ENCODE measurements at regions not wholly inside any gene's neighbourhood (a gene's known extent, or its start where the extent isn't known, plus 50 kb on each side); places are given as distances from the start of the nearest gene placed in this dataset.
A peak's percentile ranks its signal among the peaks of the same experiment; 100 is the strongest.
"Not testable (repeated sequence)": the region's sequence is repeated elsewhere in the genome, so short reads cannot be mapped to it uniquely, and the experiment has no call there.

DNA sequence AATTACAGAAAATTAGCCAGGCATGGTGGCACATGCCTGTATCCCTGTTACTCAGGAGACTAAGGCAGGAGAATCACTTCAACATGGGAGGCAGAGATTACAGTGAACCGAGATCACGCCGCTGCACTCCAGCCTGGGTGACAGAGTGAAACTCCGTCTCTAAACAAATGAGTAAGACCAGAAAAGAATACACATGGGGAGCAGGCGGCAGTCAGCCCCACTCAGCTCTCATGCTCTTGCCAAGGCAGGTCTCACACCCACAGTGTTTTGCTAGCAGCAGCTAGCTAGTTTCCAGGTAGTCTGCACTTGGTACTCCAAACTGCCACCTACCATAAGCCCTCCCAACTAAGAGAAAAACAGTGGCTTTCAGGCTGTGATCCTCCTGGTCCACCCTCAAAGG is 722.3 kb upstream of the CTNND2 start:
- no peak for DNase-seq

DNA sequence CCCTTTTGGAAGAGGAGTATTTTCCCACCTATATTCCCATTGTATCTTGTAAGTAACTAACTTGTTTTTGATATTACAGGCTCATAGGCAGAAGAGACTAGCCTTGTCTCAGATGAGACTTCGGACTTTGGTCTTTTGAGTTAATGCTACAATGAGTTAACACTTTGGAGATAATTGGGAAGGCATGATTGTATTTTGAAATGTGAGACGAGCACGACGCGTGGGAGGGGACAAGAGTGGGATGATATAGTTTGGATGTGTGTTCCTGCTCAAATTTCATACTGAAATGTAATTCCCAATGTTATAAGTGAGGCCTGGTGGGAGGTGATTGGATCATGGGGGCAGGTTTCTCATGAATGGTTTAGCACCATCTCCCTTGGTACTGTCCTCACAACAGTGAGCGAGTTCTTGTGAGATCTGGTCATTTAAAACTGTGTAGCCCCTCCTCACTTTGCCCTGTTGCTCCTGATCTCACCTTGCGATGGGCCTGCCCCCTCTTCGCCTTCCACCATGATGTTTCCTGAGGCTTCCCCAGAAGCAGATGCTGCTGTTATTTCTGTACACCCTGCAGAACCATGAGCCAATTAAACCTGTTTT is 721.5 kb upstream of the CTNND2 start:
- DNase-seq: no peak

DNA sequence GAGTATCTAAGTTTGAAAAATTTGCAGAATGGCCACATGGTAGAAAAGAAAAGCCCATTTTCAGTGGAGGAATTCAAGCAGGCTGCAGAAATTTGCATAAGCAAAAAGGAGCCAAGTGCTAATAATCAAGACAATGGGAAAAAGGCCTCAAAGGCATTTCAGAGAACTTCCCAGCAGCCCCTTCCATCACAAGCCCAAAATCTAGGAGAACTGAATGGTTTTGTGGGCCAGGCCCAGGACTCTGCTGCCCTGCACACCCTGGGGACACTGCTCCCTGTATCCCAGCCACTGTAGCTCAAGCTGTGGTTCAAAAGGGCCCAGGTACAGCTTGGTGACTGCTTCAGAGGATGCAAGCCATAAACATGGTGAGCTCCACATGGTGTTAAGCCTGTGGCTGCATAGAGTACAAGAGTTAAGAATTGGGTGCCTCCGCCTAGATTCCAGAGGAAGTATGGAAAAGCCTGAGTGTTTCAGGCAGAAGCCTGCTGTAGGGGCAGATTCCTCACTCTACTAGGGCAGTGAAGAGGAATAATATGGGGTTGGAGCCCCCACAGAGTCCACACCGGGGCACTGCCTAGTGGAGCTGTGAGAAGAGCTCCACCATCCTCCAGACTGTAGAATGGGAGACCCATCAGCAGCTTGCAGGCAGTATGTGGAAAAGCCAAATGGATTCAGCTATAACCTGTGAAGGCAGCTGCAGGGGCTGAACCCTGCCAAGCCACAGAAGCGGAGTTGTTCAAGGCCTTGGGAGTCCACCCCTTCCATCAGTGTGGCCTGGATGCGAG is 720.7 kb upstream of the CTNND2 start:
- no peak for DNase-seq

DNA sequence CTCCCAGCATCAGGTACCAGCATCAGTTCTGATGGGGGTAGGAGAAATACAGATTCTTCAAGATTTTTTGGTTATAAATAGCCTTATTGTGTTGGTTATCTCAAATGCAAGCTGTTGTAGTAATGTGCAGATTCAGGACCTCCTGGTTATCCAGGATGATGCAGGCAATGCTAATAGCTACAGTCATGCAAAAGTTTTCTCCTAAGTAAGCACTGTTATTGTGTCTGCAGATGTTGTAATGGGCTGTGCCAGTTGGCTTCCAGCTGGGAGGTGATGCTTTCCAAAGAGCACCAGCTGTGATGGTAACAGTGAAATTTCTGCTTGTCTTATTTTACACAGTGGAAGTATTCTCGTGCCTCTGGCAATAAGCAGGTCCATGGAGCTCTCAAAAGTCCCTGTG is 719.2 kb upstream of the CTNND2 start:
- no peak for DNase-seq

- no peak for DNase-seq
These were observed 711.8 kb upstream of the CTNND2 start for GRCh38 chr5:12616093-12616492.

DNA sequence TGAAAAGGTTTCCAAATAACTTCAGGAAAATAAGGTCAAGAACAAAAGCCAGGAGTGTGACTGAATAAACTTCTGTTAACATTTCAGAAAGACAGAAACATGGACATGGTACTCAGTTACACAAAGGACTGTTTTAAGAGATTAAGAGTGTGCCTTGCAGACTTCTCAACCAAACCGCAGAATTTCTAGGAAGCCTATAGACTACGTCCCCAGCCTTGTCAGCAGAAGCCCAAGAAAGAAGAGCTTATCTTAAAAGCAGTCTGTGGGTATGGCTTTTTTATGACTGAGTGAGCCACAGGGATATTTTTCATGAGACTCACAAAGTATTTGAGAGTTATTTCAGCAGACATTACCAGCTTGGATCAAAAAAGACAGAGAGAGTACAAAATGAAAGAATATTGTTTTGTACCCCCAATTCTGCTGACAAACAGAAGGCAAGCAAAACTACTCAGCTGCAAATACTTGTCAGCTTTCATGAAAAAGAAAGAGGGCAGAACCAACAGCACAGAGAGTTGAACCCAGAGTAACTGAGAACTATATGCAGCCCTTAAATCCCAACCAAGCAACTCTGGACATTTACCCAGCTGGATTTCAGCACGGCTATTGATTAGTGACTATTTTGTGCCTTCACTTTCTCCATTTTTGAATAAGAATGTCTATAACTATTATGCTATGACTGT is 711.0 kb upstream of the CTNND2 start:
- DNase-seq: peak; percentile 29

DNA sequence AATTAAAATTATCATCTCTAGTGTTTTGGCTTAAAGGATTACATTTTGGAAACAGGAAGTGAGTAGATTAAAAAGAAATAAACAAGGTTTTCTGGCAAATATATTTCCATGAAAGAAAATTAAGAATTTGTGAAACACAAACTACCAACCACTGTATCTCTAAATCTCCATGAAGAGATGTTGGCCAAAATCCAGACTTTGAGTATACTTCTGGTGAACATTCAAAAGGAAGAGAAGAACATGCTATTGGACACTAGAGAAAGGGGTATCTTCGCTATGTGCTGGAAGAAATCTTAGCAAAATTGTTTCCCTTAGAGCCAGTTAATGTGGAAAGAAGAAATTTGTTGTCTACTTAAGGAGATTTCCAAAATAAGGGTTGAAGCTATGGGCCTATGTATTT is 710.4 kb upstream of the CTNND2 start:
- DNase-seq: no peak

DNA sequence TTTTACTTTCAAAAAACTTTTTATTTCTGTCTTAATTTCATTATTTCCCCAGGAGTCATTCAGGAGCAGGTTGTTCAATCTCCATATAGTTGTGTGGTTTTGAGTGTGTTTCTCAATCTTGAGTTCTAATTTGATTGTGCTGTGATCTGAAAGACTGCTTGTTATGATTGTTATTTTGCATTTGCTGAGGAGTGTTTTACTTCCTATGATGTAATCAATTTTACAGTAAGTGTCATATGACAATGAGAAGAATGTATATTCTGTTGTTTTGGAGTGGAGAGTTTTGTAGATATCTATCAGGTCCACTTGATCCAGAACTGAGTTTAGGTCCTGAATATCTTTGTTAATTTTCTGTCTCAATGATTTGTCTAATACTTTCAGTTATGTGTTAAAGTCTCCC is 706.9 kb upstream of the CTNND2 start:
- no peak for DNase-seq

GRCh38 chr5:12607817-12608216 is 703.6 kb upstream of the CTNND2 start:
- DNase-seq: not testable (repeated sequence)

- DNase-seq: no peak
These were observed 688.0 kb upstream of the CTNND2 start for GRCh38 chr5:12592228-12592627.

- DNase-seq: no peak
These were observed 682.2 kb upstream of the CTNND2 start for GRCh38 chr5:12586406-12586805.

GRCh38 chr5:12578803-12579202 is 674.6 kb upstream of the CTNND2 start:
- DNase-seq: not testable (repeated sequence)

GRCh38 chr5:12576953-12577352 is 672.7 kb upstream of the CTNND2 start:
- not testable (repeated sequence) for DNase-seq

DNA sequence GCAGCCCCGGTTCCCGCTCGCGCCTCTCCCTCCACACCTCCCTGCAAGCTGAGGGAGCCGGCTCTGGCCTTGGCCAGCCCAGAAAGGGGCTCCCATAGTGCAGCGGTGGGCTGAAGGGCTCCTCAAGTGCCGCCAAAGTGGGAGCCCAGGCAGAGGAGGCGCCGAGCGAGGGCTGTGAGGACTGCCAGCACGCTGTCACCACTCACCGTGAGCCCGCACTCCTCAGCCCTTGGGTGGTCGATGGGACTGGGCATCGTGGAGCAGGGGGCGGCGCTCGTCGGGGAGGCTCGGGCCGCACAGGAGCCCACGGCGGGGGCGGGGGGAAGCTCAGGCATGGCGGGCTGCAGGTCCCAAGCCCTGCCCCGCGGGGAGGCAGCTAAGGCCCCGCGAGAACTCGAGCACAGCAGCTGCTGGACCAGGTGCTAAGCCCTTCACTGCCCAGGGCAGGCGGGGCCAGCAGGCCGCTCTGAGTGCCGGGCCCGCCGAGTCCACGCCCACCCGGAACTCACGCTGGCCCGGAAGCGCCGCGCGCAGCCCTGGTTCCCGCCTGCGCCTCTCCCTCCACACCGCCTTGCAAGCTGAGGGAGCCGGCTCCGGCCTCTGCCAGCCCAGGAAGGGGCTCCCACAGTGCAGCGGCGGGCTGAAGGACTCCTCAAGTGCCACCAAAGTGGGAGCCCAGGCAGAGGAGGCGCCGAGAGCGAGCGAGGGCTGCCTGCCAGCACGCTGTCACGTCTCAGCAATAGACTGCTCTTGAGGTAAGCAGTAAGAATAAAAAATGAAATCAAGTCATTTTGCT is 670.2 kb upstream of the CTNND2 start:
- DNase-seq: not testable (repeated sequence)

DNA sequence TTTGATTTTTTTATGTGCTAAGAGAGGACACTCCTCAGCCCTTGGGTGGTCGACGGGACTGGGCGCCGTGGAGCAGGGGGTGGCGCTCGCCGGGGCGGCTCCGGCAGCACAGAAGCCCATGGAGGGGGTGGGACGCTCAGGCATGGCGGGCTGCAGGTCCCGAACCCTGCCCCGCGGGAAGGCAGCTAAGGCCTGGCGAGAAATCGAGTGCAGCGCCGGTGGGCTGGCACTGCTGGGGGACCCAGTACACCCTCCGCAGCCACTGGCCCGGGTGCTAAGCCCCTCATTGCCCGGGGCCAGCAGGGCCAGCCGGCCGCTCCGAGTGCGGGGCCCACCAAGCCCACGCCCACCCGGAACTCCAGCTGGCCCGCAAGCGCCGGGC is 669.7 kb upstream of the CTNND2 start:
- not testable (repeated sequence) for DNase-seq

DNA sequence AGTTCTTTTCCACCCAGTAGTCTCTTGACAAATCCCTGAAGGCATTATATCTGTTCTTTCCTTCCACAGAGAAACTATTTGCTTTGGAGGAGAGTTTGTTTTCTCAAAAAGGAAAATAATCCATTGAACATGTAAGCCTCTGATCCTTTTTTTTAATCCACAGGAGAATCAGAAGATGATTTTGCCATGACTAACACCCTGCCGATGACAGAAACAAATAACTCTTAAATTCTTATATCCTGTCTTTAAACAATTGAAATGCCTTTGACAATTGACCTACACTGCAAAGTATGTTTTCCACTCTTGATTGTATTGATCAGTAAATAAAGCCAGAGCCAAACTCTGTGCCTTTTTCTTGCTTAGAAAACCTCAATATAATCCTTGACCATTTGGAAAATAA is 666.4 kb upstream of the CTNND2 start:
- no peak for DNase-seq

- no peak for DNase-seq
These were observed 662.2 kb upstream of the CTNND2 start for GRCh38 chr5:12566441-12566840.

DNA sequence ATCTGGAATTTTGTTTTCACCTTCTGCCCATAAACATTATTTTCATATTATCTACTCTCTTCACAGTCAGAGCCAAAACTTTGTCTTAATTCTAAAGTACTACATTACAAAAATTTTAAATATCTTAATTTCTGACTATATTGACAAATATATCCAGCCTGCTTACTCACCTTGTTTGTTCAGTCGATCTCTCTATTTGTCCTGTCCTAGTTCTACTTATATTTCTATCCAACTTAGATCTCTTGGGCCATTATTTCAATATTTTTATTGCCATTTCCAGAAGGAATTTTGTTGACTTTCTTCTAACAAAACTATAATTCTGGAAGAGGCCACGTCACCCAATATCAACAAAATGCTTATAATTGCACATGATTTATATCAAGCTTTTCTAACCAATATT is 652.8 kb upstream of the CTNND2 start:
- DNase-seq: no peak

- no peak for DNase-seq
These were observed 621.9 kb upstream of the CTNND2 start for GRCh38 chr5:12526113-12526512.

DNA sequence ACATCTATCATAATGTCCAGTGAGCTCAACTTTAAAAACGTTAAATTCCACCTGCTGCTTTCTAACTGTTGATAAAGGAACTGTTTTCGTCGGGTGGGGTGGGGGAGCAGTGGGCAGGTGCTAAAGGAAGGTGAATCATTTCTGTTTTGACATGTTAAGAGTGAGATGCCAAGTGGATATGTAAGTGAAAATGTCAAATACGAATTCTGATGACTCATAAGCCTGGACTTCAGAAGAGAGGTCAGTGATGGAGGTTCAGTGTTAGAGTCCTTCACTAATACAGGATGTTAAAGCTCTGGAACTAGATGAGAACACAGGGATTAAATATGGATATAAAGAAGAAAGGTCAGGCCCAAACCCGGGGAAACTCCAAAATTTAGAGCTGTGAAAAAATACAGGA is 617.9 kb upstream of the CTNND2 start:
- DNase-seq: no peak

GRCh38 chr5:12504983-12505382 is 600.7 kb upstream of the CTNND2 start:
- DNase-seq: not testable (repeated sequence)

- no peak for DNase-seq
These were observed 583.9 kb upstream of the CTNND2 start for GRCh38 chr5:12488161-12488560.

GRCh38 chr5:12480487-12480886 is 576.2 kb upstream of the CTNND2 start:
- DNase-seq: no peak

Measured in KG1 (cell line).